DMS 273 (cell line): ENCODE measurements at regions not wholly inside any gene's neighbourhood (a gene's known extent, or its start where the extent isn't known, plus 50 kb on each side); places are given as distances from the start of the nearest gene placed in this dataset.
A peak's percentile ranks its signal among the peaks of the same experiment; 100 is the strongest.
"Not testable (repeated sequence)": the region's sequence is repeated elsewhere in the genome, so short reads cannot be mapped to it uniquely, and the experiment has no call there.

ENCODE experiments used
- DNase-seq: peaks from one replicate; lab custom pipeline; 2025; ENCODE audit not compliant: unreplicated experiment; lab: John Stamatoyannopoulos, UW

GRCh38 chr5:82583331-82583730 is 305.2 kb upstream of the RPS23 start:
- DNase-seq: not testable (repeated sequence)

GRCh38 chr5:82564963-82565362 is 286.8 kb upstream of the RPS23 start:
- no peak for DNase-seq

DNA sequence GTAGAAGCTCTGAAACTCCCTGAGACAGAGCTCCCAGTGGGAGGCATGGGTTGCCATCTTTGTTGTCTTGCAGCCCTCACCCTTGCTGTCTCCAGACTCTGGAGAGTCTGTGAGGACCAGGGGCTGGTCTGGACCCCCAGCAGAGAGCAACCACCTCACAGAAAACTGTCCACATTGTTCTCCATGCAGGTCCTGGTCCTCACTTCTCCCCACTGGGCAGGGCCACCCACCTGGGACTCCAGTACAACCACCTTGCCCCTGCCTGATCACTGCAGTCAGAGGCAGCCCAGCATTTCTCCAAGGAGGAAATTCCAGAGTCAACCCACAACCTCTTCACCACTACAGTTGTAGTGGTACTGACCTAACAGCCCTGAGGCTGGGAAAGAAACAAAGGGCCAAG is 285.6 kb upstream of the RPS23 start:
- DNase-seq: no peak

- DNase-seq: no peak
These were observed 284.6 kb upstream of the RPS23 start for GRCh38 chr5:82562696-82563240.

DNA sequence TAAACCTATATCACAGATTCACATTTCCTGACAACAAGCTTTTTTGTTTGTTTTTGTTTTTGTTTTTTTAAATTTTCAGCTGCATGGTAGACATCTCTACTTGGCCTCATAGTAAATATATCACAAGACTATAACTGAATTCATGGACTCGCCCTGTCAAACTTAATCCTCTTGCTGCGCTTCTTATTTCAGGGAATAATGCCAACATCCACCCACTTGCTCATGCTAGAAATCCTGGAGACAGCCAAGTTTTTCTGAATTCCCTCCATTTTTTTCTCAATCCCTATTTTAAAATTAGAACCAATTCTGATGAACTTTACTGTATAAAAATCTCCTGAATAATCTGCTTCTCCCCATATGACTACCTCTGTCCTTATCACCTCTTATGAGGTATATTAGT is 283.6 kb upstream of the RPS23 start:
- DNase-seq: no peak

- no peak for DNase-seq
These were observed 282.8 kb upstream of the RPS23 start for GRCh38 chr5:82560969-82561368.

- DNase-seq: peak; percentile 1
These were observed 282.4 kb upstream of the RPS23 start for GRCh38 chr5:82560561-82560960.

GRCh38 chr5:82551840-82552385 is 273.8 kb upstream of the RPS23 start:
- peak; percentile 35 for DNase-seq

DNA sequence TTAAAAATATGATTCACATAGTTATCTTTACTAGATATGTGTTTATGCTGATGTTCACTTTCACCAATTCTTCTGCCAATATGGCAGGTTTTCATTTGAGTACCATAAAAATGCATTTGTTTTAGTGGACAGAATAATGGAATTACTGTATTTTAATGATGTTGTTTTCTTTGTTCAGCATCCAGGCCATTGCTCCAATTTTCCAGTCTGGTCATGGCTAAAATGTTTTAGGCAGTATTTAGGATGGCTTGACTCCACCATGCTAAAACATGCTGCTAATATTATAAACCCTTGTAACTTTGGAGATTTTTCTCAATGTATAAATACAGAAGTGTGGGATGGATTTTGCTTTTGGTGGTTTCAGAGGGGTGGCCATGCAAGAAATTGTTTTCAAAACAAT is 273.0 kb upstream of the RPS23 start:
- DNase-seq: no peak

GRCh38 chr5:82549263-82549662 is 271.1 kb upstream of the RPS23 start:
- no peak for DNase-seq

DNA sequence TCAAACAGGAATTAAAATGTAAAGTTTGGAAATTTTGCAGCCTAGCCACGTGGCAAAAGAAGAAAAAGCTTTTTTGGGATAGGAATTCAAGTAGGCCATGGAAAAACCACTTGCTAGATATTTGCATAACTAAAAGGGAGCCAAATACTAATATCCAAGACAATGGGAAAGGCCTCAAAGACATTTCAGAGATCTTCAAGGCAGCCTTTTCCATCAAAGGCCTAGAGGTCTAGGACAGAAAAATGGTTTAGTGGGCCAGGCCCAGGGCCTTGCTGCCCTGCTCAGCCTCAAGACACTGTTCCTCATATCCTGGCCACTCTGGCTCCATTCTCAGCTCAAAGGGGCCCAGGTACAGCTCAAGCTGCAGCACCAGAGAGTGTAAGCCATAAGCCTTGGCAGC is 265.9 kb upstream of the RPS23 start:
- DNase-seq: no peak

DNA sequence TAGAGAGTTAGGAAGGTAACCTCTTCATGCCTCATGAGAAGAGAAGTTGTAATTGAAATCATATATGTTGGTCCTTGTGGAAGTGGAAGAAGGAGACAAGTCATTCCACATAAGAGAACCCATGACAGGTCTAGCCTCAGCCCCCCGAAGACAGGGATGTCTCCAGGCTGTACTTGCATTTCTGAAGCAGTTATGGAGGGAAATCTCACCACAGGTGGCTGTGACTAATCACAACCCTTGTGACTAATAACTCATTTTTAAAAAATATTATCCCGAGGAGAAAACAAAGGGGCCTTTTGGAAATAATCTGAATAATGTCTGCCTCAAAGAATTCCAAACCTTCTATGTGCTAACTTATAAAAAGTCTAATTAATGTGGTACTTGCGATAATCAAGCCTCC is 262.1 kb upstream of the RPS23 start:
- no peak for DNase-seq

DNA sequence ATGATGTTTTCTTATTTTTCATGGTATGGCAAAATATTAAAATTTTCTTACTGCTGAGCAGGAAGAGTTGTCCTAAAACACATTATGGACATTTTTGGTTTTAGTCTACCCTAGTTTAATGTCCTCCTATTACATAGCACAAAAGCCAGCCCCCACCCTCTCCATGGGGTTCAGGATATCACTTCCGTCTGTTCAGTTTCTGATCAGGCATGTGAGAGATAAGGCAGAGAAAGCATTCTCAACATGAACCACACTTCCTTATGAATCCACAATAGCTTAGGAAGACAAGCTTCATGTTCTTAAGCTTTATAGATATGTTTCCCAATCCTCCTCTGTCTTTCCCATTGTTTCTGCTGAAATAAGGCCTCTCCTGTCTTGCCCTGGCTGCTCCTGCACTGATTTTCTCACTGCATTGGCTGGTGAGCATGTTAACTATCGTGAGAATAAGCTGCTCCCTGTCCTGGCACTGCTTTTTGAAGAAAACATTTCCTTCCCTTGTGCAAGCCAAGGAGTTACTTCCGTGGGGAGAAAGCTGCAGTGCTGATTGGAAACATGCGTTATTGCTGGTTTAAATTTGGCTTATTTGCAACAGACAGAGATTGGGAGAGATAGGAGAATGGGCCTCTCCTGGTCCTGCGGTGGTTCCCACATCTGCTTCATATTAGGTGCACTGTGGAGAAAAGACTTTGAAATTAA is 260.3 kb upstream of the RPS23 start:
- DNase-seq: no peak

DNA sequence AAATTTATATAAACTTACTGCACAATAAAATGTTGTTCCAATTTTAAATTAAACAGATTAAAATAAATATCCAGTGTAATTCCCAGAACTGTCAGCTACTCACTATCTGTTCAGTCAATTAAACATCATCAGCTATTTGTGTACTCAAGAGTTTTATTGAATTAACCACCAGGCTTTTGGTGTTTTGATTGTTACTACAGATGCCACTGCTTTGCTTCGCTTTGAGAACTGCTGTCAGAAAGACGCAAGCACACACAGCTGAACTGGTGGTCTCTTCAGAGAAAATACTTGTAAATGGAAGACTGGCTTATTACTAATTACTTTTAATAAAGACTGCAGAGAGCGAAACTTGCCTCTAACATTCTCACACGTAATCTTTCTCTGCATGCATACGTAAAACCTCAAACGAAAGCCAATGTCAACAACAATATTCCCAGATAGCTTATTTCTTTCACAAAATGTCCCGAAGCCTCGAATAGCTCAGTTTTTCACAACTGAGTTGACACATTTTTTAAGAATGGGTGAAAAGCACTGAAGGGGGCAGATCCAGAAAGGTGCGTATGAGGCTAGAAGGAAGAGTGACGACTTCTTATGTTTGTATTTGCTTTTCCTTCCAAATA is 259.6 kb upstream of the RPS23 start:
- no peak for DNase-seq

GRCh38 chr5:82534986-82535385 is 256.8 kb upstream of the RPS23 start:
- no peak for DNase-seq

DNA sequence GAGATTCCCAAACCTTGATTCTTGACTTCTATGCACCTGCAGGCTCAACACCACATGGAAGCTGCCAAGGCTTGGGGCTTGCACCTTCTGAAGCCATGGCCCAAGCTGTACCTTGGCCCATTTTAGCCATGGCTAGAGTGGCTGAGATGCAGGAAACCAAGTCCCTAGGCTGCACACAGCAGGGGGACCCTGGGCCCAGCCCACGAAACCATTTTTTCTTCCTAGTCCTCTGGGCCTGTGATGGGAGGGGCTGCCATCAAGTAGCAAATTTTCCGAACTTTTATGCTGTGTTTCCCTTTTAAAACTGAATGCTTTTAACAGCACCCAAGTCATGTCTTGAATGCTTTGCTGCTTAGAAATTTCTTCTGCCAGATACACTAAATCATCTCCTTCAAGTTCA is 253.9 kb upstream of the RPS23 start:
- not testable (repeated sequence) for DNase-seq

- no peak for DNase-seq
These were observed 248.4 kb upstream of the RPS23 start for GRCh38 chr5:82526540-82526939.

DNA sequence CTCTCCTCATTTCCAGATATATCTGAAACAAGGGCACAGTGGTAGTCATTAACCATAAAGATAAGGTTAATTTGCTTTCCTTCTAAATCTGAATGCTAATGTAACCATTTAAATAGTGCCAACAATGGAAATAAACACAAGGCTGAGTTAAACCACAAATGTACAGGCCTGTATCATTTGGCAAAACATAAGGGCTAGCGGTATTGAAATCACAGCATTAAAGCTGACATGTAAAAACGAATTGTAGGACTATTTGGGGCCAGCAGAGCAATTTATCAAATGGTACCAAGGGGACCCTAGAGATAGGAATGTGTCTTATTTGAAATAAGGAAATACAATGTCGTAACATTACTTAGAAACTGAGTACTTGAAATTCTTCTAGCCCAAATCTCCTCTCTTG is 247.5 kb upstream of the RPS23 start:
- DNase-seq: no peak

DNA sequence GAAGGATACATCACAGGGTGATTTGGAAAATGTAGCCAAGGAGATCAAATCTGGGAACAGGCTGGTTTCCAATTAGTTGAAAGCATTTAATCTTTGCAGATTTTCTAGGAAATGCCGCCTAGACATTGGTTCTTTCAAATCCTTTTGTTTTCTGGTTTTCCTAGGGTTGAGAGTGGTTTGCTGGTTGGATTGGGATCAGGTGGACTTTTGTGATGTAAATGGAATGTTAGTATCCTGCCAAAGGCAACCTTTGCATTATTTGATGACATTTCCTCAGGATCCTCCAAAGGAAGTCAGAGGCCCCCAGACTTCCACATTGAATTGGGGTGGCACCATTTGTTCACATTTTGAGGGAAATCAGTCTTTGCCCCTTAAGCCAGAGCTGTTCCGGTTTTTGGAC is 245.5 kb upstream of the RPS23 start:
- DNase-seq: no peak

DNA sequence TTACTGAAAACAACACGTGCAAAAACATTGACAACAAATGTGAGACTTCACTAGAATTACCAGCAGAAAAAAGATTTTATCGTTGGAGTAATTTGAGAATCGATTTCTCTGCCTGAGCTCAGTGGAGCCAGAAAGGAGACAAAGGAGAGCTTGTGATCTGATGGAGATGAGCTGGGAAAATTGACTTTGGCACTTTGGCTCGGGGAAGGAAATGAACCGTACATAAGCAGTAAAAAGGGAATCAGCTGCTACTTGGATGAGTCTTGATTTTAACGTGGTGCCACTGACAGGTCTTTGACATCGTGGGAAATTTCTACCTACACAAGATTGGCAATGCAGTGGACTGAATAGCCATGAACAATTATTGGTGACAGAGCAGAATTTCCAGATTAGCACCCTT is 244.7 kb upstream of the RPS23 start:
- no peak for DNase-seq

DNA sequence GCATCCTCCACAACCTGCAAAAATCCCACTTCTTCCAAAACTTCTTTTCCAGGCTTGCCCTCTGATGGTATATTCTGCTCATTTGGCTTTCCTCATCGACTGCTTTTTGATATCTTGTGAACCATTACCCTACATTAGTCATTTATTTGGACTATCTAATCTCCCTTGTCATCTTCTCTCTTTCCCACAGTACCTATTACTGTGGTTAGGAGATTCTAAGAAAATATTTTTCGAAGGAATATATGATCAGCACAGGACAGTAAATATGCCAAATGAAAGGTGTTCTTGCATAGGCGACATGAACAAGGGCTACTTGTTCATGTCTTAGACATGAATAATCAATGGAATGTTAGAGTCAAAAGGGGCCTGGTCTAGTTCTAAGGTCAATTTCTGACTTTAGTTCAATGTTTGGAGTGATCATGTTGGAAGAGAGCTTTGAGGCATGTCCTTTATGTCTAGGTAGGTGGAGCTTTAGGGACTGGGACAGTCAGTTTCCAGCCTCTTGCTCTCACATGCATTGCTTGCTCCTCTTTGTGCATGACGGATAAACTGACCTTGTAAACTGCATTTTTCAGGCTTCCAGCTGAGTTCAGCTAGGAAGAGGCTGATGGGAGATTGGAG is 243.4 kb upstream of the RPS23 start:
- DNase-seq: no peak

GRCh38 chr5:82519558-82519957 is 241.4 kb upstream of the RPS23 start:
- DNase-seq: no peak
